Adipocyte (in vitro differentiated cells): ENCODE measurements at regions not wholly inside any gene's neighbourhood (a gene's known extent, or its start where the extent isn't known, plus 50 kb on each side); places are given as distances from the start of the nearest gene placed in this dataset.

ENCODE experiments used
- DNase-seq: peaks from one replicate; pipeline ENCODE4 v3.0.0-alpha.2; 2015; ENCODE audit warnings: low read depth
- H3K27me3 ChIP-seq: replicated peaks from 2 replicates; pipeline ENCODE4 v1.7.0; 2013; ENCODE audit warnings: mild to moderate bottlenecking, low read length, moderate library complexity; ENCODE audit not compliant: control insufficient read depth, insufficient read depth
- H3K36me3 ChIP-seq: 2 replicates; pipeline ENCODE4 v1.7.0; 2013; ENCODE audit warnings: low read length, mild to moderate bottlenecking, moderate library complexity; ENCODE audit not compliant: control insufficient read depth, insufficient read depth, severe bottlenecking
- H3K4me1 ChIP-seq: 2 replicates; pipeline ENCODE4 v1.7.0; 2013; ENCODE audit warnings: mild to moderate bottlenecking, low read length, moderate library complexity; ENCODE audit not compliant: control insufficient read depth, insufficient read depth
- H3K4me3 ChIP-seq: 2 replicates; pipeline ENCODE4 v1.7.0; 2013; ENCODE audit warnings: mild to moderate bottlenecking, low read length, moderate library complexity
- H3K9ac ChIP-seq: 2 replicates; pipeline ENCODE4 v1.7.0; 2013; ENCODE audit warnings: mild to moderate bottlenecking, low read length, moderate library complexity
- H3K9me3 ChIP-seq: 2 replicates; pipeline ENCODE4 v1.7.0; 2013; ENCODE audit warnings: mild to moderate bottlenecking, low read length, moderate library complexity; ENCODE audit not compliant: control insufficient read depth

GRCh38 chr9:91044354-91044753 is 242.7 kb downstream of the SYK start:
- Histone ChIP-seq H3K4me3 (no peak overlapping the region), H3K9ac (no peak overlapping the region), H3K9me3 (no peaks in the 10 kb centered on the region), H3K4me1 (peaks cover 25% of the 10 kb centered on the region), H3K27me3 (no peaks in the 10 kb centered on the region), H3K36me3 (no peaks in the 10 kb centered on the region)
- DNase-seq = no peak

DNA sequence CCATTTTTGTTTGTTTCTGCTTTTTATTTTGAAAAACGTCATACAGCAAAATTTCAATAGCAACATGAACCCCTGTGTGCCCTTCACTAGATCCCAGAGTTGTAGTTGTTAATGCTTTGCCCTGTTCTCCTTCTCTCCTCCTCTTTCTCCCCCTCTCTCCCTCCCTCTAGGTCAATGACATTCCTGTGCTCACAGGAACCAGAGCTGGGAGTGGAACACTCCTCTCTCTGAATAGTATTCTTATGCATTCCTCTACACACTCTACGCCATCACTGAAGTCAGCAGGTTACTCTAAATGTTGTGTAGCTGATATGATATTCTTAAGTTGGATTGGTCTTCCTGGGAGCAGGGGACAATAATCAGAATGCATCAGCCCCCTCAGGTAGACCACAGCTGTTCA is 243.4 kb downstream of the SYK start:
- H3K9ac ChIP-seq = no peak overlapping the region
- DNase-seq = no peak
- H3K4me1 ChIP-seq = peaks cover 24% of the 10 kb centered on the region
- H3K27me3 ChIP-seq = no peaks in the 10 kb centered on the region
- H3K36me3 ChIP-seq = no peaks in the 10 kb centered on the region
- H3K9me3 ChIP-seq = no peaks in the 10 kb centered on the region
- H3K4me3 ChIP-seq = no peak overlapping the region

DNA sequence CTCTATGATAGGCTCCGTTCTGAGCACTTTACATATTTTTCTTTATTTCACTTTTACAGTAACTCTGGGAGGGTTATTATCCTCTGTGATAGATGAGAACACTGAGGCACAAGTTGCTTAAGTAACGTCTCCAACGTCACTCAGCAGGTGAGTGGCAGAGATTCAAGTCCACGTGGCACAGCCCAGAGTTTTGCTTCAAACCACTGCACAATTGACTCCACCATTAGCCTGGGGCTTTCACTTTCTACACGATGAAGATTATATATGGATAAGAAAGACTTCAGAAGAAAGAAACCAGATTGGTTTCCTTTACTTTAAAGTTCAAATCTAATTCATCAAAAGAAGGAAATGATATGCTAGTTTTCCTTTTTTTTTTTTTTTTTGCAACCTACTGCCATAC is 245.9 kb downstream of the SYK start:
- Histone ChIP-seq H3K9ac (peak overlapping the region; percentile 52), H3K27me3 (no peaks in the 10 kb centered on the region), H3K9me3 (no peaks in the 10 kb centered on the region), H3K36me3 (no peaks in the 10 kb centered on the region), H3K4me3 (peak overlapping the region; percentile 22), H3K4me1 (peaks cover 24% of the 10 kb centered on the region)
- no peak for DNase-seq

- no peaks in the 10 kb centered on the region for H3K36me3 ChIP-seq
- peaks cover 23% of the 10 kb centered on the region for H3K4me1 ChIP-seq
- peak; percentile 63 for DNase-seq
Measured at GRCh38 chr9:91047993-91048607, 246.5 kb downstream of the SYK start.

DNA sequence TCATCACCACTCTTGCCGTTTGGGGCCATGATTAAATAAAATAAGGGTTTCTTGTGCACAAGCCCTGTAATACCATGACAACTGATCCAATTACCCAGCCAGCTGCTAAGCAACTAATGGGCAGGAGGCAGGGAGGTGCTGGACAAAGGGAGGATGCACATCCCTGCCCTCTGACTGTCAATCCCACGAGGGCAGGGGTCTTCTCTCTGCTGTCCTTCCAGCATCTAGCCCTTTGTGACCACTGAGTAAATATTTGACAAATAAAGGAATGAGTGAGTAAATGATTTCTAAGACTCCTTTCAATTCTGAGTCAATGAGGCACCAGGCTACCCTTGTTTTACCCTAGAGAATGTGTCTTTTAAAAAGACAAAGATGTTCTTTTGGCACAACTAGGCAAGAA is 247.1 kb downstream of the SYK start:
- Histone ChIP-seq H3K4me1 (peaks cover 19% of the 10 kb centered on the region), H3K4me3 (no peak overlapping the region), H3K9me3 (no peaks in the 10 kb centered on the region), H3K27me3 (no peaks in the 10 kb centered on the region), H3K36me3 (no peaks in the 10 kb centered on the region), H3K9ac (peak overlapping the region; percentile 22)
- no peak for DNase-seq

More at GRCh38 chr9:91047993-91048607, 246.5 kb downstream of the SYK start:
- H3K9me3 ChIP-seq = no peaks in the 10 kb centered on the region
- peak overlapping the region; percentile 52 for H3K9ac ChIP-seq
- H3K4me3 ChIP-seq = peak overlapping the region; percentile 22
- H3K27me3 ChIP-seq = no peaks in the 10 kb centered on the region

GRCh38 chr9:91053824-91054223 is 252.2 kb downstream of the SYK start:
- Histone ChIP-seq H3K4me3 (no peak overlapping the region), H3K36me3 (no peaks in the 10 kb centered on the region), H3K9me3 (no peaks in the 10 kb centered on the region), H3K4me1 (peaks cover 9% of the 10 kb centered on the region), H3K27me3 (no peaks in the 10 kb centered on the region), H3K9ac (no peak overlapping the region)
- no peak for DNase-seq

DNA sequence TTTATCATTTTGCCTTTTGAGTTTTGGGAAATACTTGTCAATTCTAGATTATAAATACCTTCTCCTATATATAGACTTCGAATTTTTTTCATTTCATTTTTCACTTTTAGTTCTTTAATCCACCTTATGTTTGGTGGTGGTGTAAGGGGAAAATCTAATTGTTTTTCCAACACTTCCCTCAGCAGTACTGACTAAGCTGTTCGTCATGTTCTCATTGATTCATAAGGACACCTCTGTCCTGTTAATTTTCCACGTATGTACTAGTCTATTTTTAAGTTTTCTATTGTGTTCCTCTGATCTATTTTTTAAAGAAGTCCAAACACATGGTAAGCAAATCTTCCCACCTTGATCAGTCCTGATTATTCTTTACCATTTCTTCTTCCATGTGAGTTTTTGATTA is 254.2 kb downstream of the SYK start:
- Histone ChIP-seq H3K36me3 (no peaks in the 10 kb centered on the region), H3K27me3 (no peaks in the 10 kb centered on the region), H3K9ac (no peak overlapping the region), H3K4me3 (no peak overlapping the region), H3K9me3 (no peaks in the 10 kb centered on the region), H3K4me1 (peaks cover 26% of the 10 kb centered on the region)
- no peak for DNase-seq

GRCh38 chr9:91056486-91056885 is 254.9 kb downstream of the SYK start:
- Histone ChIP-seq H3K9ac (no peak overlapping the region), H3K4me1 (peaks cover 32% of the 10 kb centered on the region), H3K27me3 (no peaks in the 10 kb centered on the region), H3K36me3 (no peaks in the 10 kb centered on the region), H3K4me3 (no peak overlapping the region), H3K9me3 (no peaks in the 10 kb centered on the region)
- no peak for DNase-seq

DNA sequence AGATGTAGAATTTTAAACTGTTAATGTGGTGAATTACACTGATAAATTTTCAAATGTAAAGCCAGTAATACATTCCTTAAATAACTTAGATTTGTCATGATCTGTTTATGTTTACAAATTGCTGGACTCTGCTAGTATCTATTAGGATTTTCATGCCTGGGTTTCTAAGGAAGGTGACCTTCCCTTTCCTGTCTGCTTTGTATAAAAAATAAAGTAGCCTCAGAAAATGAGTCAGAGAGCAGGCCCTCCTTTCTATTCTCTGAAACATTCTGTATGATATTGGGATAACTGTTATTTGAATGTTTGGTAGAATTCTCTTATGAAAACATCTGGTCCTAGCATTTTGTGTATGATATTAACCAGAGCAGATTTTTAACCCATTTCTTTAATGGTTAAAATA is 255.3 kb downstream of the SYK start:
- Histone ChIP-seq H3K9me3 (no peaks in the 10 kb centered on the region), H3K4me3 (no peak overlapping the region), H3K4me1 (peaks cover 36% of the 10 kb centered on the region), H3K27me3 (no peaks in the 10 kb centered on the region), H3K36me3 (no peaks in the 10 kb centered on the region), H3K9ac (no peak overlapping the region)
- peak; percentile 40 for DNase-seq

DNA sequence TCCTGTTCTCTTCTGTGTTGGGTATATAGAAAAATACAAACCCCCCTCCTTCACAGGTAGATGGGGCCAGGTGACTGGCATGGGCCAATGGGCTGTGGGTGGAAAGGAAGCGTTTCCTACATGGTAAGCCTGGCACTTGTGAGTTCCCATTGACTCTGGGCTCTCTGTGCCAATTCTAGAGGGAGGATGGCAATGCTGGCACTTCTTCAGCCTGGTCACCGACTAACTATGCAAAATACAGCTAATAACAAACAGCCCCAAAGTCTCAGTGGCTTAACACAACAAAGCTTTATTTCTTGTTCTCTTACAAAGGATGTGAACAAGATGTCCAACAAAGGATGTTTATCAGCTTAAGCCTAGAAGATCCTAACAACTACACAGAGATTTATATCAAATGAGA is 258.1 kb downstream of the SYK start:
- peaks cover 41% of the 10 kb centered on the region for H3K4me1 ChIP-seq
- DNase-seq = peak; percentile 53

GRCh38 chr9:91060520-91061343 is 259.1 kb downstream of the SYK start:
- no peaks in the 10 kb centered on the region for H3K36me3 ChIP-seq
- DNase-seq = peak; percentile 98
- H3K27me3 ChIP-seq = no peaks in the 10 kb centered on the region
- no peaks in the 10 kb centered on the region for H3K9me3 ChIP-seq
- peaks cover 41% of the 10 kb centered on the region for H3K4me1 ChIP-seq
- H3K4me3 ChIP-seq = peak overlapping the region; percentile 56
- H3K9ac ChIP-seq = peak overlapping the region; percentile 76

More for the DNA sequence above, 258.1 kb downstream of the SYK start:
- no peak overlapping the region for H3K4me3 ChIP-seq
- H3K36me3 ChIP-seq = no peaks in the 10 kb centered on the region
- H3K9me3 ChIP-seq = no peaks in the 10 kb centered on the region
- peak overlapping the region; percentile 76 for H3K9ac ChIP-seq
- no peaks in the 10 kb centered on the region for H3K27me3 ChIP-seq
